HepG2 (cell line): ENCODE measurements at regions not wholly inside any gene's neighbourhood (a gene's known extent, or its start where the extent isn't known, plus 50 kb on each side); places are given as distances from the start of the nearest gene placed in this dataset.

Experiments used
- ATAC-seq: fragments of 200-7000 bp; cut with Tn5 transposase; 3 replicates; pipeline ENCODE4 v1.9.1; 2020; ENCODE audit warnings: mild to moderate bottlenecking, moderate library complexity
- BruUV-seq: library from RNA; stranded (reverse); fragments of 400-500 nt; replicated peaks from 2 replicates; lab custom pipeline; 2021; lab: Mats Ljungman, UMichigan
- CTCF ChIA-PET: fragments of 300-600 bp; formaldehyde crosslinking; extraction: SDS; loops from one replicate; lab custom pipeline; 2021; ENCODE audit warnings: low total read pairs, inconsistent platforms, low intra/inter-chr PET ratio; lab: Yijun Ruan, JAX
- POLR2A ChIA-PET: fragments of 350-600 bp; sonication (Branson Sonifier 250); formaldehyde crosslinking; loops from one replicate; lab custom pipeline; 2020; ENCODE audit warnings: antibody characterized with exemption, inconsistent platforms; lab: Yijun Ruan, JAX
- DNase-seq: peaks from one replicate; pipeline ENCODE4 v3.0.0-alpha.2; 2015; ENCODE audit warnings: low spot score
- FAIRE-seq: peaks from 3 replicates; lab custom pipeline; 2011; peaks lifted over from hg19 to GRCh38; lab: Jason Lieb, UNC
- H2AFZ ChIP-seq: one replicate; pipeline ENCODE4 v1.6.1; 2011; ENCODE audit warnings: low read length, inconsistent platforms
- H3K27ac ChIP-seq: fragments of 300-600 bp; 3 replicates; pipeline ENCODE4 v1.8.0; 2011; ENCODE audit warnings: mixed run types, mild to moderate bottlenecking, mixed read lengths, low read length, inconsistent platforms; ENCODE audit not compliant: insufficient read depth; ENCODE audit errors: extremely low read length
- H3K27me3 ChIP-seq, 2 experiments: fragments of 200-600 bp in 1 of 2; 2 replicates in 1 of 2; 3 replicates in 1 of 2; pipeline versions ENCODE4 v1.6.0 to v1.8.0; 2011; ENCODE audit warnings: low read length in 2 of 2, mild to moderate bottlenecking in 2 of 2, moderate library complexity in 2 of 2, inconsistent platforms in 1 of 2; ENCODE audit not compliant: insufficient read depth in 2 of 2, control insufficient read depth in 1 of 2
- H3K36me3 ChIP-seq, 2 experiments: fragments of 200-600 bp in 1 of 2; replicated peaks in 1 of 2; 2 replicates in 1 of 2; 3 replicates in 1 of 2; pipeline versions ENCODE4 v1.5.1 to v1.8.0; 2011; ENCODE audit warnings: low read length in 2 of 2, inconsistent platforms in 1 of 2; ENCODE audit not compliant: insufficient read depth in 2 of 2, control insufficient read depth in 1 of 2
- H3K4me1 ChIP-seq: 2 replicates; pipeline ENCODE4 v1.5.1; 2012; ENCODE audit warnings: low read length, inconsistent platforms; ENCODE audit not compliant: insufficient read depth
- H3K4me2 ChIP-seq: 2 replicates; pipeline ENCODE4 v1.6.0; 2011; ENCODE audit warnings: low read depth, low read length, inconsistent platforms
- H3K4me3 ChIP-seq, 3 experiments: fragments of 200-600 bp in 1 of 3; sonication (generic), shearing (Covaris generic) in 1 of 3; replicated peaks in 1 of 3; 2 replicates each; pipeline ENCODE4 v1.5.1; 2011 to 2016; ENCODE audit warnings: low read length in 3 of 3, inconsistent platforms in 2 of 3, low read depth in 2 of 3, mild to moderate bottlenecking in 2 of 3, control low read depth in 1 of 3, mixed read lengths in 1 of 3; ENCODE audit not compliant: insufficient read depth in 1 of 3
- H3K79me2 ChIP-seq: one replicate; pipeline ENCODE4 v1.6.1; 2011; ENCODE audit warnings: low read length, inconsistent platforms; ENCODE audit not compliant: insufficient read depth
- H3K9ac ChIP-seq: 2 replicates; pipeline ENCODE4 v1.6.0; 2011; ENCODE audit warnings: mild to moderate bottlenecking, low read depth, low read length, inconsistent platforms; ENCODE audit not compliant: insufficient read depth
- H3K9me3 ChIP-seq: 2 replicates; pipeline ENCODE4 v1.5.1; 2012; ENCODE audit warnings: mild to moderate bottlenecking, low read length
- H4K20me1 ChIP-seq: 2 replicates; pipeline ENCODE4 v1.6.0; 2011; ENCODE audit warnings: inconsistent platforms, mild to moderate bottlenecking, low read length, moderate library complexity; ENCODE audit not compliant: insufficient read depth
- CC2D1A ChIP-seq: sonication (generic); formaldehyde crosslinking; IDR thresholded peaks from 2 replicates; pipeline ENCODE4 v1.8.1; 2023; ENCODE audit warnings: mild to moderate bottlenecking, missing genetic modification reagents
- KDM5B ChIP-seq: sonication (generic); formaldehyde crosslinking; IDR thresholded peaks from 2 replicates; pipeline ENCODE4 v1.4.0; 2020; ENCODE audit warnings: missing genetic modification reagents, mild to moderate bottlenecking, borderline replicate concordance
- PAWR ChIP-seq: sonication (generic); formaldehyde crosslinking; IDR thresholded peaks from 2 replicates; pipeline ENCODE4 v1.4.0; 2020; ENCODE audit warnings: missing genetic modification reagents, mild to moderate bottlenecking, borderline replicate concordance
- TEAD3 ChIP-seq: optimal IDR thresholded peaks from 2 replicates; pipeline ENCODE3; 2016; ENCODE audit warnings: borderline replicate concordance
- TSC22D2 ChIP-seq: sonication (generic); formaldehyde crosslinking; IDR thresholded peaks from 2 replicates; pipeline ENCODE4 v1.5.1; 2020; ENCODE audit warnings: missing genetic modification reagents, mild to moderate bottlenecking, borderline replicate concordance
- ZNF761 ChIP-seq: sonication (generic); formaldehyde crosslinking; conservative IDR thresholded peaks from 2 replicates; pipeline ENCODE4 v1.4.0; 2020; ENCODE audit warnings: mild to moderate bottlenecking, missing genetic modification reagents
- WGBS: methylation state at CpG from one replicate; pipeline ENCODE4 v1.1.6; 2017; ENCODE audit warnings: low lambda C conversion rate; 5-methylcytosine and 5-hydroxymethylcytosine counted together
- in situ Hi-C: cut with HindIII; loops from 2 replicates; pipeline ENCODE4 v1.10.0; 2017; ENCODE audit warnings: low pct_unique_long_range_greater_than_20kb; ENCODE audit not compliant: extremely low pct_ligation_motif_present
- intact Hi-C: fragments of 100-400 bp; cut with micrococcal nuclease; formaldehyde crosslinking; loops from one replicate; pipeline ENCODE4 v1.10.0; 2022; ENCODE audit not compliant: unreplicated experiment
- TF ChIP-seq, protein P1 (sequence below): sonication (generic); formaldehyde crosslinking; IDR thresholded peaks from 2 replicates; pipeline ENCODE4 v1.5.0; 2020; ENCODE audit warnings: missing genetic modification reagents
- TF ChIP-seq, protein P2 (sequence below): sonication (generic); formaldehyde crosslinking; IDR thresholded peaks from one replicate; pipeline ENCODE4 v1.5.1; 2020; ENCODE audit warnings: mild to moderate bottlenecking, missing genetic modification reagents; ENCODE audit errors: not compliant biosample characterization
- TF ChIP-seq, protein P3 (sequence below): sonication (generic); formaldehyde crosslinking; IDR thresholded peaks from 2 replicates; pipeline ENCODE4 v1.5.0; 2020; ENCODE audit warnings: missing genetic modification reagents, mild to moderate bottlenecking, borderline replicate concordance
- TF ChIP-seq, protein P4 (sequence below): IDR thresholded peaks from 2 replicates; pipeline ENCODE4 v1.6.1; 2016; ENCODE audit warnings: mild to moderate bottlenecking, missing biosample characterization, missing genetic modification reagents

DNA sequence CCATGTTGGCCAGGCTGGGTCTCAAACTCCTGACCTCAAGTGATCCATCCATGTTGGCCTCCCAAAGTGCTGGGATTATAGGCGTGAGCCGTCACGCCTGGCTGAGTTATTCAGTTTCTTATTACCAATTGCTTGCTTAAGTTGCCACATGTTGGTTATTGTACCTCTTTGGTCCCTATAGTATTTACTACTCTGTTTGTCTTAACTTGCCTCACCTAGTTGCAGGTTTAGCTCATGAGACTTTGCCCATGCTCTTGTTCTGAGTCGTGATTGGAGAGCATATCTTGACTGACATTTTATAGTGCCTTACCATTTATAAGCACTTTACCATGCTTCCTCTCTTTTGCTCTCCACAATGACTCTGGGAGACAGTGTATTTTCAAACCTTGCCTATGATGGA, 134.2 kb upstream of the HDGFL1 start (continued):
- TF ChIP-seq, protein P1, sequence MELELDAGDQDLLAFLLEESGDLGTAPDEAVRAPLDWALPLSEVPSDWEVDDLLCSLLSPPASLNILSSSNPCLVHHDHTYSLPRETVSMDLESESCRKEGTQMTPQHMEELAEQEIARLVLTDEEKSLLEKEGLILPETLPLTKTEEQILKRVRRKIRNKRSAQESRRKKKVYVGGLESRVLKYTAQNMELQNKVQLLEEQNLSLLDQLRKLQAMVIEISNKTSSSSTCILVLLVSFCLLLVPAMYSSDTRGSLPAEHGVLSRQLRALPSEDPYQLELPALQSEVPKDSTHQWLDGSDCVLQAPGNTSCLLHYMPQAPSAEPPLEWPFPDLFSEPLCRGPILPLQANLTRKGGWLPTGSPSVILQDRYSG (CRISPR knock-in tag), result no peak
- TF ChIP-seq, protein P2, sequence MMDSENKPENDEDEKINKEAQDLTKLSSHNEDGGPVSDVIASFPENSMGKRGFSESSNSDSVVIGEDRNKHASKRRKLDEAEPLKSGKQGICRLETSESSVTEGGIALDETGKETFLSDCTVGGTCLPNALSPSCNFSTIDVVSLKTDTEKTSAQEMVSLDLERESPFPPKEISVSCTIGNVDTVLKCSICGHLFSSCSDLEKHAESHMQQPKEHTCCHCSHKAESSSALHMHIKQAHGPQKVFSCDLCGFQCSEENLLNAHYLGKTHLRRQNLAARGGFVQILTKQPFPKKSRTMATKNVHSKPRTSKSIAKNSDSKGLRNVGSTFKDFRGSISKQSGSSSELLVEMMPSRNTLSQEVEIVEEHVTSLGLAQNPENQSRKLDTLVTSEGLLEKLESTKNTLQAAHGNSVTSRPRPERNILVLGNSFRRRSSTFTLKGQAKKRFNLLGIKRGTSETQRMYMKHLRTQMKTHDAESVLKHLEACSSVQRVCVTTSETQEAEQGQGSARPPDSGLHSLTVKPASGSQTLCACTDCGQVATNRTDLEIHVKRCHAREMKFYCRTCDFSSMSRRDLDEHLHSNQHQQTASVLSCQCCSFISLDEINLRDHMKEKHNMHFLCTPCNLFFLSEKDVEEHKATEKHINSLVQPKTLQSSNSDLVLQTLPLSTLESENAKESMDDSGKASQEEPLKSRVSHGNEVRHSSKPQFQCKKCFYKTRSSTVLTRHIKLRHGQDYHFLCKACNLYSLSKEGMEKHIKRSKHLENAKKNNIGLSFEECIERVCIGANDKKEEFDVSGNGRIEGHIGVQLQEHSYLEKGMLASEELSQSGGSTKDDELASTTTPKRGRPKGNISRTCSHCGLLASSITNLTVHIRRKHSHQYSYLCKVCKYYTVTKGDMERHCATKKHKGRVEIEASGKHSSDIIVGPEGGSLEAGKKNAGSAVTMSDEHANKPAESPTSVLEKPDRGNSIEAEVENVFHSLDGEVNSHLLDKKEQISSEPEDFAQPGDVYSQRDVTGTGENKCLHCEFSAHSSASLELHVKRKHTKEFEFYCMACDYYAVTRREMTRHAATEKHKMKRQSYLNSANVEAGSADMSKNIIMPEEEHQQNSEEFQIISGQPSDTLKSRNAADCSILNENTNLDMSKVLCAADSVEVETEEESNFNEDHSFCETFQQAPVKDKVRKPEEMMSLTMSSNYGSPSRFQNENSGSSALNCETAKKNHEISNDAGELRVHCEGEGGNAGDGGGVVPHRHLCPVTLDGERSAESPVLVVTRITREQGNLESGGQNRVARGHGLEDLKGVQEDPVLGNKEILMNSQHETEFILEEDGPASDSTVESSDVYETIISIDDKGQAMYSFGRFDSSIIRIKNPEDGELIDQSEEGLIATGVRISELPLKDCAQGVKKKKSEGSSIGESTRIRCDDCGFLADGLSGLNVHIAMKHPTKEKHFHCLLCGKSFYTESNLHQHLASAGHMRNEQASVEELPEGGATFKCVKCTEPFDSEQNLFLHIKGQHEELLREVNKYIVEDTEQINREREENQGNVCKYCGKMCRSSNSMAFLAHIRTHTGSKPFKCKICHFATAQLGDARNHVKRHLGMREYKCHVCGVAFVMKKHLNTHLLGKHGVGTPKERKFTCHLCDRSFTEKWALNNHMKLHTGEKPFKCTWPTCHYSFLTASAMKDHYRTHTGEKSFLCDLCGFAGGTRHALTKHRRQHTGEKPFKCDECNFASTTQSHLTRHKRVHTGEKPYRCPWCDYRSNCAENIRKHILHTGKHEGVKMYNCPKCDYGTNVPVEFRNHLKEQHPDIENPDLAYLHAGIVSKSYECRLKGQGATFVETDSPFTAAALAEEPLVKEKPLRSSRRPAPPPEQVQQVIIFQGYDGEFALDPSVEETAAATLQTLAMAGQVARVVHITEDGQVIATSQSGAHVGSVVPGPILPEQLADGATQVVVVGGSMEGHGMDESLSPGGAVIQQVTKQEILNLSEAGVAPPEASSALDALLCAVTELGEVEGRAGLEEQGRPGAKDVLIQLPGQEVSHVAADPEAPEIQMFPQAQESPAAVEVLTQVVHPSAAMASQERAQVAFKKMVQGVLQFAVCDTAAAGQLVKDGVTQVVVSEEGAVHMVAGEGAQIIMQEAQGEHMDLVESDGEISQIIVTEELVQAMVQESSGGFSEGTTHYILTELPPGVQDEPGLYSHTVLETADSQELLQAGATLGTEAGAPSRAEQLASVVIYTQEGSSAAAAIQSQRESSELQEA (CRISPR knock-in tag), result no peak
- TF ChIP-seq, all 625 proteins: peak for 0

DNA sequence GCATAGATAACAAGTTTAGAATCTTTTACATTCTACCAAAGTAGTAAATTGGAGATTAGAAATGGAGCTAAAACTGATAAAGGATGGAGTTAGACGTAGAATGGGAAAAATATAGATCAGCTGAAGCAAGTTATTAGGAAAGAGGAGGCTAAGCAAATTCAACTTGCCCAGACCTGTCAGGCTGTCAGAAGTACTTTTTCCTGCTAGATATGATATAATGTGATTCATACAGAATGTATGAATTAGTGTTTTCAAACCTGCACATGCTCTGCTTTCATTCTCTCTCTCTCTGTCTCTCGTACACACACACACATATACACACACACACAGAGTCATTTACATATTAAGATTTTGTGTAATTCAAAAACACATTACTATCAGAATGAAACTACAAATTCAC, 133.2 kb upstream of the HDGFL1 start:
- intact Hi-C loops, result no loop called here
- POLR2A ChIA-PET, result no interaction called here
- no TSS peak for BruUV-seq
- TF ChIP-seq, protein P3, sequence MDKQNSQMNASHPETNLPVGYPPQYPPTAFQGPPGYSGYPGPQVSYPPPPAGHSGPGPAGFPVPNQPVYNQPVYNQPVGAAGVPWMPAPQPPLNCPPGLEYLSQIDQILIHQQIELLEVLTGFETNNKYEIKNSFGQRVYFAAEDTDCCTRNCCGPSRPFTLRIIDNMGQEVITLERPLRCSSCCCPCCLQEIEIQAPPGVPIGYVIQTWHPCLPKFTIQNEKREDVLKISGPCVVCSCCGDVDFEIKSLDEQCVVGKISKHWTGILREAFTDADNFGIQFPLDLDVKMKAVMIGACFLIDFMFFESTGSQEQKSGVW (CRISPR knock-in tag), result no peak
- TF ChIP-seq TSC22D2 (CRISPR knock-in tag) (no peak), ZNF761 (CRISPR knock-in tag) (no peak), PAWR (CRISPR knock-in tag) (no peak), KDM5B (CRISPR knock-in tag) (no peak), TEAD3 (CRISPR knock-in tag) (no peak), CC2D1A (no peak)
- TF ChIP-seq, protein P4, sequence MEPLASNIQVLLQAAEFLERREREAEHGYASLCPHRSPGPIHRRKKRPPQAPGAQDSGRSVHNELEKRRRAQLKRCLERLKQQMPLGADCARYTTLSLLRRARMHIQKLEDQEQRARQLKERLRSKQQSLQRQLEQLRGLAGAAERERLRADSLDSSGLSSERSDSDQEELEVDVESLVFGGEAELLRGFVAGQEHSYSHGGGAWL (CRISPR knock-in tag), result no peak

More for the DNA sequence above, 133.2 kb upstream of the HDGFL1 start:
- 24% methylated on average over 2 of the region's 2 CpGs for WGBS
- Histone ChIP-seq H3K9ac (no peak overlapping the region), H2AFZ (no peak overlapping the region), H4K20me1 (no peaks in the 10 kb centered on the region), H3K27ac (no peak overlapping the region), H3K9me3 (peaks cover 76% of the 10 kb centered on the region), H3K4me1 (no peaks in the 10 kb centered on the region), H3K27me3 (no peaks in the 10 kb centered on the region), H3K36me3 (no peaks in the 10 kb centered on the region), H3K4me2 (no peak overlapping the region), H3K4me3 (no peak overlapping the region), H3K79me2 (no peaks in the 10 kb centered on the region)
- FAIRE-seq (no peak), ATAC-seq (no peak), DNase-seq (no peak)
- CTCF ChIA-PET, result no interaction called here
- in situ Hi-C loops, result no loop called here
